Adrenal gland (tissue), 9 donors: ENCODE measurements at regions not wholly inside any gene's neighbourhood (a gene's known extent, or its start where the extent isn't known, plus 50 kb on each side); places are given as distances from the start of the nearest gene placed in this dataset.
"Not testable (repeated sequence)": the region's sequence is repeated elsewhere in the genome, so short reads cannot be mapped to it uniquely, and the experiment has no call there.

ENCODE experiments used
- DNase-seq, 7 donors: peaks; one replicate each; pipeline ENCODE4 v3.0.0-alpha.2; 2019 to 2020
- H3K27ac ChIP-seq, 5 donors: fragments of 200-600 bp; sonication (generic) in 4 of 5; 1 replicate in 3 of 5; 2 replicates in 2 of 5; pipeline versions ENCODE4 v1.5.1 to v1.8.0; 2016 to 2020; ENCODE audit warnings: mild to moderate bottlenecking in 1 of 5
- H3K27me3 ChIP-seq: fragments of 200-600 bp; 2 replicates; pipeline ENCODE4 v1.8.0; 2021
- H3K36me3 ChIP-seq, 2 donors: fragments of 200-600 bp; replicated peaks in 1 of 2; 1 replicate in 1 of 2; 2 replicates in 1 of 2; pipeline versions ENCODE4 v1.5.1 to v1.8.0; 2018 to 2022
- H3K4me1 ChIP-seq, 2 donors: fragments of 200-600 bp; replicated peaks in 1 of 2; 1 replicate in 1 of 2; 2 replicates in 1 of 2; pipeline versions ENCODE4 v1.5.1 to v1.8.0; 2018 to 2021
- H3K4me3 ChIP-seq, 4 donors: fragments of 200-600 bp; sonication (generic) in 3 of 4; one replicate each; pipeline ENCODE4 v1.5.1; 2016 to 2018
- H3K9me3 ChIP-seq, 3 donors: fragments of 200-600 bp; sonication (generic) in 1 of 3; replicated peaks in 1 of 3; 1 replicate in 2 of 3; 2 replicates in 1 of 3; pipeline versions ENCODE4 v1.5.1 to v1.8.0; 2016 to 2021
- POLR2A ChIP-seq, 2 donors: fragments of 450-650 bp; IDR thresholded peaks; one replicate each; pipeline ENCODE4 v1.6.1; 2017; ENCODE audit warnings: antibody characterized with exemption in 2 of 2, mild to moderate bottlenecking in 2 of 2, moderate library complexity in 1 of 2
- WGBS, 4 donors: extraction: QIAGEN DNeasy Blood & Tissue Kit in 2 of 4; methylation state at CpG; one replicate each; pipeline versions ENCODE4 v1.1.5 to v1.1.7; 2013 to 2017; 5-methylcytosine and 5-hydroxymethylcytosine counted together
- intact Hi-C, 2 donors: fragments of 100-400 bp; cut with DNase I; formaldehyde crosslinking; loops; one replicate each; pipeline versions ENCODE4 v1.14.1 to v1.15.0; 2022 to 2023
- TF ChIP-seq, protein P1 (sequence below), 6 experiments: fragments of 450-650 bp in 4 of 6; fragments of 200-600 bp in 2 of 6; sonication (generic) in 1 of 6; IDR thresholded peaks; 1 replicate in 5 of 6; 2 replicates in 1 of 6; pipeline versions ENCODE4 v1.5.1 to v1.8.0; 2016 to 2021; ENCODE audit warnings: antibody characterized with exemption in 6 of 6, mild to moderate bottlenecking in 2 of 6, moderate library complexity in 1 of 6
- donor health status: healthy with polysubstance abuse.
- donor health status: Bipolar disorder and iron deficiency.
- donor health status: DM: yes; HTN: yes; CAD: no.
- donor health status: DM: no; HTN: no; CAD: no.
- donor health status: DM: no; HTN: no; CAD: no.

DNA sequence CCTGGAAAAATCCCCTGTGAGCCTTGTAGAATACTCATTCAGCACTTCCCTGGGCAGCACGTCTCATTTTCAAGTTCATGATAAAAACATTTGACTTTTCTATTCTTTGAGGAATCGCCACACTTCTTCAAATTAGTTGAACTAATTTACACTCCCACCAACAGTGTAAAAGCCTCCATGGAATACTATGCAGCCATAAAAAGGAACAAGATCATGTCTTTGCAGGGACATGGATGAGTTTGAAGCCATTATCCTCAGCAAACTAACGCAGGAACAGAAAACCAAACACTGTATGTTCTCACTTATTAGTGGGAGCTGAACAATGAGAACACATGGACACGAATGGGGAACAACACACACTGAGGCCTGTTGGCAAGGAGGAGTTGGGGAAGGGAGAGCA lies 102.0 kb upstream of the HEY2 start:
- Histone ChIP-seq H3K36me3 (no peaks in the 10 kb centered on the region), H3K27me3 (no peaks in the 10 kb centered on the region), H3K4me1 (no peaks in the 10 kb centered on the region), H3K4me3 (no peak overlapping the region), H3K9me3 (no peaks in the 10 kb centered on the region), H3K27ac (no peak overlapping the region)
- intact Hi-C loops, result no loop called here
- DNase-seq, result no peak
- 83 to 95% (median 88%) methylated on average over 4 of the region's 4 CpGs for WGBS, 4 donors
- no peak for TF ChIP-seq POLR2A (IDR thresholded peaks at IDR 0.05)
- TF ChIP-seq, protein P1, sequence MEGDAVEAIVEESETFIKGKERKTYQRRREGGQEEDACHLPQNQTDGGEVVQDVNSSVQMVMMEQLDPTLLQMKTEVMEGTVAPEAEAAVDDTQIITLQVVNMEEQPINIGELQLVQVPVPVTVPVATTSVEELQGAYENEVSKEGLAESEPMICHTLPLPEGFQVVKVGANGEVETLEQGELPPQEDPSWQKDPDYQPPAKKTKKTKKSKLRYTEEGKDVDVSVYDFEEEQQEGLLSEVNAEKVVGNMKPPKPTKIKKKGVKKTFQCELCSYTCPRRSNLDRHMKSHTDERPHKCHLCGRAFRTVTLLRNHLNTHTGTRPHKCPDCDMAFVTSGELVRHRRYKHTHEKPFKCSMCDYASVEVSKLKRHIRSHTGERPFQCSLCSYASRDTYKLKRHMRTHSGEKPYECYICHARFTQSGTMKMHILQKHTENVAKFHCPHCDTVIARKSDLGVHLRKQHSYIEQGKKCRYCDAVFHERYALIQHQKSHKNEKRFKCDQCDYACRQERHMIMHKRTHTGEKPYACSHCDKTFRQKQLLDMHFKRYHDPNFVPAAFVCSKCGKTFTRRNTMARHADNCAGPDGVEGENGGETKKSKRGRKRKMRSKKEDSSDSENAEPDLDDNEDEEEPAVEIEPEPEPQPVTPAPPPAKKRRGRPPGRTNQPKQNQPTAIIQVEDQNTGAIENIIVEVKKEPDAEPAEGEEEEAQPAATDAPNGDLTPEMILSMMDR (IDR thresholded peaks at IDR 0.05), result no peak

DNA sequence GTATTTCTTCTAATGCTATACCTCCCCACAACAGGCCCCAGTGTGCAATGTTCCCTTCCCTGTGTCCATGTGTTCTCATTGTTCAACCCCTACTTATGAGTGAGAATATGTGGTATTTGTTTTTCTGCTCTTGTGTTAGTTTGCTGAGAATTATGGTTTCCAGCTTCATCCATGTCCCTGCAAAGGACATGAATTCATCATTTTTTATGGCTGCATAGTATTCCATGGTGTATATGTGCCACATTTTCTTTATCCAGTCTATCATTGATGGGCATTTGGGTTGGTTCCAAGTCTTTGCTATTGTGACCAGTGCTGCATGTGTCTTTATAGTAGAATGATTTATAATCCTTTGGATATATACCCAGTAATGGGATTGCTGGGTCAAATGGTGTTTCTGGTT lies 95.7 kb upstream of the HEY2 start:
- H3K9me3 ChIP-seq, H3K4me3 ChIP-seq, intact Hi-C loops, H3K36me3 ChIP-seq, H3K27ac ChIP-seq, H3K4me1 ChIP-seq, DNase-seq, H3K27me3 ChIP-seq: not testable (repeated sequence)

DNA sequence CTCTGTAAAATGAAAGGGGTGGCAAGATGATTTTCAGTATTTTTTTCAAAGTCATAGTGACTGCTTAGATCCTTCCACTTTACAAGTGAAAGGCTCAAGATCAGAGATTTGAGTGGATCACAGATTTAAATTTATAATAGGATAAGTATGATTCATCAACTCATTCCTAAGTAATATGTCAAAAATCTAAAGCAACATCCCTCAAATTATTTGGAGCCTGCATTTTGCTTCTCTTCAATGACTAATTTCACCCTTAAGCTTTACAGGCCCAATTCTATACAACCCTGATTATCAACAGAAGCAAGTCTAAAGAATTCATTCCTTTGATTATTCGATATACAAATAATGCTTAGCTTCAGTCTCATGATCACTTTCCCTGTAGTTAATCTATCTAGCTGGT lies 93.9 kb upstream of the HEY2 start:
- TF ChIP-seq, protein P1 (IDR thresholded peaks at IDR 0.05), result no peak
- TF ChIP-seq POLR2A (IDR thresholded peaks at IDR 0.05), result no peak
- intact Hi-C loops, result no loop called here
- 86 to 92% (median 91%) methylated on average over 1 of the region's 1 CpG for WGBS, 4 donors
- Histone ChIP-seq H3K9me3 (no peaks in the 10 kb centered on the region), H3K4me1 (no peaks in the 10 kb centered on the region), H3K27ac (no peak overlapping the region), H3K36me3 (no peaks in the 10 kb centered on the region), H3K27me3 (no peaks in the 10 kb centered on the region), H3K4me3 (no peak overlapping the region)
- no peak for DNase-seq

DNA sequence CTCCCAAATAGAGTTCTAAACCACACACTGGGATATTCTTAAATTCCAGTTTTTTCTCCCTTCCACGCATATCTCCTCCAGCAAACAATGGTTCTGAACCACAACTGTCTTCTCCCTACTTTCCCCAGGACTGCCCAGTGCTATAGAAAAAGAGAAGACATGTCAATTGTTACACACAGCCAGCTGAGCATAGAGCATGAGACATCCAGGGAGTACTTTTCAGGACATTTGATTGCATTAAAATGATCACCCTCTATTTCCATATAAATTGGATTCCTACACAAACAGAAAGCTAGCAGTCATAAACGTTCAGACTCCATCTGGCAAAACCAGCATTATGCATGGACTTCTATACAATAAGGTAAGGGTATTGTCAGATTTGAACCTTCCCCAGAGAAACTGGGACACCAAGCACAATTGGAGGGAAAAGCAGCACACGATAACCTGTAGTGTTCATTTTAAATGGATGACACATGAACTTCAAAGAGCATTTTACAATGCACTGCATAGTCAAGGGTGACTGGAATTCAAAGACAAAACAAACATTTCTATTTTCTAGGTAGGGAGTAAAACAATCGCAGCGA lies 93.1 kb upstream of the HEY2 start:
- TF ChIP-seq POLR2A (IDR thresholded peaks at IDR 0.05), result no peak
- TF ChIP-seq, protein P1 (IDR thresholded peaks at IDR 0.05), result no peak
- Histone ChIP-seq H3K4me1 (no peaks in the 10 kb centered on the region), H3K27me3 (no peaks in the 10 kb centered on the region), H3K27ac (no peak overlapping the region), H3K9me3 (no peaks in the 10 kb centered on the region), H3K4me3 (no peak overlapping the region), H3K36me3 (no peaks in the 10 kb centered on the region)
- intact Hi-C loops, result no loop called here
- WGBS, 4 donors, result 81 to 86% (median 82%) methylated on average over 5 of the region's 5 CpGs
- DNase-seq, result no peak

DNA sequence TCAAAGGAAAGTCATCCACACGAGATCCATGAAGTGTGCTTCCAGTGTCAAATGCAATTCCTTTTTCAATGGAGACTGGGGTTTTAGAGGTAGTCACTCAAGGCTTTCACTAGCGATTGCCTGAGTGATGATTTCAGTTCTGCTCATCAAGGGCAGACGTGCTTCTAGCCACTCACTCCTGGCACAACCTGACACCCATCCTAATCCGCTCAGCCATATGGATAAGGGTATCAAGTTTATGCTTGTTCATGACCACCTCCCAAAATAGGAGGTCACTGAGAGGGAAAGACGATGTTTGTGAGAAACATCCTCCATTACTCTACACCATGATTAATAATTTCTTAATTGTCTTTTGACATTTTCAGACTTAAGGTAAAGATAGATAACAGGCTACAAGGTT lies 91.3 kb upstream of the HEY2 start:
- intact Hi-C loops, result no loop called here
- DNase-seq, result no peak
- H3K36me3 ChIP-seq, result no peaks in the 10 kb centered on the region
- H3K27me3 ChIP-seq, result no peaks in the 10 kb centered on the region
- TF ChIP-seq POLR2A (IDR thresholded peaks at IDR 0.05), result no peak
- TF ChIP-seq, protein P1 (IDR thresholded peaks at IDR 0.05), result no peak
- H3K4me3 ChIP-seq, result no peak overlapping the region
- H3K9me3 ChIP-seq, result no peaks in the 10 kb centered on the region
- H3K4me1 ChIP-seq, result no peaks in the 10 kb centered on the region
- WGBS, 4 donors, result 76 to 86% (median 81%) methylated on average over 5 of the region's 5 CpGs
- no peak overlapping the region for H3K27ac ChIP-seq
